GM12865 (cell line): ENCODE measurements at regions not wholly inside any gene's neighbourhood (a gene's known extent, or its start where the extent isn't known, plus 50 kb on each side); places are given as distances from the start of the nearest gene placed in this dataset.

Source experiments
- DNase-seq: peaks from one replicate; pipeline ENCODE4 v3.0.0; 2010; ENCODE audit warnings: low read depth
- H3K4me3 ChIP-seq: 2 replicates; pipeline ENCODE4 v1.5.1; 2011; ENCODE audit warnings: mild to moderate bottlenecking, low read depth, low read length, control low read depth
- TF ChIP-seq, protein P1 (sequence below): IDR thresholded peaks from 2 replicates; pipeline ENCODE4 v1.5.1; 2011; ENCODE audit warnings: low read length, control low read depth, low read depth, inconsistent platforms; ENCODE audit not compliant: insufficient read depth; ENCODE audit errors: missing control alignments

GRCh38 chr15:35168464-35168863 is 83.4 kb upstream of the NANOGP8 start:
- TF ChIP-seq, protein P1, sequence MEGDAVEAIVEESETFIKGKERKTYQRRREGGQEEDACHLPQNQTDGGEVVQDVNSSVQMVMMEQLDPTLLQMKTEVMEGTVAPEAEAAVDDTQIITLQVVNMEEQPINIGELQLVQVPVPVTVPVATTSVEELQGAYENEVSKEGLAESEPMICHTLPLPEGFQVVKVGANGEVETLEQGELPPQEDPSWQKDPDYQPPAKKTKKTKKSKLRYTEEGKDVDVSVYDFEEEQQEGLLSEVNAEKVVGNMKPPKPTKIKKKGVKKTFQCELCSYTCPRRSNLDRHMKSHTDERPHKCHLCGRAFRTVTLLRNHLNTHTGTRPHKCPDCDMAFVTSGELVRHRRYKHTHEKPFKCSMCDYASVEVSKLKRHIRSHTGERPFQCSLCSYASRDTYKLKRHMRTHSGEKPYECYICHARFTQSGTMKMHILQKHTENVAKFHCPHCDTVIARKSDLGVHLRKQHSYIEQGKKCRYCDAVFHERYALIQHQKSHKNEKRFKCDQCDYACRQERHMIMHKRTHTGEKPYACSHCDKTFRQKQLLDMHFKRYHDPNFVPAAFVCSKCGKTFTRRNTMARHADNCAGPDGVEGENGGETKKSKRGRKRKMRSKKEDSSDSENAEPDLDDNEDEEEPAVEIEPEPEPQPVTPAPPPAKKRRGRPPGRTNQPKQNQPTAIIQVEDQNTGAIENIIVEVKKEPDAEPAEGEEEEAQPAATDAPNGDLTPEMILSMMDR, result no peak
- DNase-seq, result no peak
- no peak overlapping the region for H3K4me3 ChIP-seq

GRCh38 chr15:35167675-35168074 is 82.6 kb upstream of the NANOGP8 start:
- TF ChIP-seq, protein P1, result no peak
- H3K4me3 ChIP-seq, result no peak overlapping the region
- no peak for DNase-seq

DNA sequence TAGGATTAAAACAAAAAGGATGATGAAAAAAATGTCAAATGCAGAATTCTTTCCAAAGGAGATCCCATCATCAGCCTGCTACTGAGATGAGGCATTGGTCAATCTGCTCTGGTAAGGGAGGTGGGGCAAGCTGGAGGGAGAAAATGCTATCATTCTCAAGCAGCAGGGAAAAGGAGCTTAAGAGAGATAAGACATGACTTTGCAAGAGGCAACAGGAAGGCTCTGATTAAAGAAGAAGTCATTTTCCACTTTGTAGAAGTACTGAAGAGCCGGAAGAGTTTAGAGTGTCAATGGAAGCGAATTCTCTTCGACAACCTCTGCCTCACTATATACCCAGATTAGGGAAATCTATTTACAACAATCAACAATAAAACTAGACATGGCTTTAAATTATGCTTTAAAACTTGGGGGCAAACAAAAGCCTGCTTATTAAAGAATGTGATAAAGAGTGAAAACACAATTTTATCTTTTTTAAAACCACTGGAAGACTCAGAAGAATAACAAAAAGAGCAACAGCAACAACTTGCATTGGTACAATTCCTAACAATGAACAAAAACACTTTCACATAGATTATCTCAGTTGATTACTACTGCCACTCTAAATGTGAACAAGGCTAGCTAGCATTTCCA is 81.8 kb upstream of the NANOGP8 start:
- DNase-seq, result no peak
- H3K4me3 ChIP-seq, result no peak overlapping the region
- TF ChIP-seq, protein P1, result no peak

DNA sequence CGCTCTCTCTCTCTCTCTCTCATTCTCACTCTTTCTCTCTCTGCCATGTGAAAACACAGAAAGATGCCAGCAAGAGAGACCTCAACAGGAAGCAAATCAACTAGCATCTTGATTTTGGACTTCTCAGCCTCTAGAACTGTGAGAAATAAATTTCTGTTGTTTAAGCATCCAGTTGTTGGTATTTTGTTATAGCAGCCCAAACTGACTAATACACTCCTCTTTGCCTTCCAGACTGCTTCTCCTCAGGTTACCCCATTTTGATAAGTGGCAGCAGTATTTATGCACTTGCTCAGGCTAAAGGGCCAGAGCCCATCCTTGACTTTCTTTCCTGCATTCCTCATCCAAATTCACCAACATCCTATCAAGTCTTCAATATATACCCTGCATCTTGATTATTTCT is 76.6 kb upstream of the NANOGP8 start:
- TF ChIP-seq, protein P1, result no peak
- no peak overlapping the region for H3K4me3 ChIP-seq
- no peak for DNase-seq

DNA sequence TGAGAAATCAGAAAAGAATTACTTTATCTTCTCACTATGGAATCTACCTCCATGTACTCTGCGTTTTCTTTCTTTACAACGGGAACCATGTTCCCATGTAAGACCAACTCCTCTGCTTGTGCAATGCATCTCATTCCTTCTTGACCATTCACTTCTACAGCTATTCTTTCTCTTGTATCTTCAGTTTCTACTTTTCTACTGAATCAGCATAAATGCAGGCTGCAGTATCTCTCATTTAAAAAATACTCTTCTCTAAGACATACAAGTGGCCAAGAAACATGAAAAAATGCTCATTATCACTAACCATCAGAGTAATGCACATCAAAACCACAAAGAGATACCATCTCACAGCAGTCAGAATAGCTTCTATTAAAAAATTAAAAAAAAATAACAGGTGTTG is 74.1 kb upstream of the NANOGP8 start:
- H3K4me3 ChIP-seq, result no peak overlapping the region
- TF ChIP-seq, protein P1, result no peak
- DNase-seq, result no peak

DNA sequence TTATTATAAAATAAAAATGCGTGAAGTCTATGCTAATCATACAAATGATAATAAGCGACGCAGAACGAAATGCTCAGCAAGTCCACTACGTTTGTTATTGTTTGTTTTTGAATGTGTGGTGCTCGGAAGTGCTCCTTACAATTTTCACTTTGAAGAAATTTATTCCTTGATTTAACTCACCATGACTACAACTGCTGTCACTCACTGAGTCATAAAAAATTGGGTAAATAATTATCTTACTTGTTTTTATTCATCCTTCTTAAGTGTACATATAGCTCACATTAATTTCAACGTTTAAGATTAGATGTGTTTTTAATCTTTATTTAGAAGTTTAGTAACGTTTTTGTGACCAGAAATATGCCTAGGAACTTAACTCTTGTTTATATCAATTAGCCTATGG is 66.7 kb upstream of the NANOGP8 start:
- DNase-seq, result no peak
- TF ChIP-seq, protein P1, result no peak
- H3K4me3 ChIP-seq, result no peak overlapping the region

- H3K4me3 ChIP-seq, result no peak overlapping the region
- TF ChIP-seq, protein P1, result no peak
- no peak for DNase-seq
These were observed 66.3 kb upstream of the NANOGP8 start for GRCh38 chr15:35151381-35151780.
